ENCODE measurements at regions not wholly inside any gene's neighbourhood (a gene's known extent, or its start where the extent isn't known, plus 50 kb on each side); places are given as distances from the start of the nearest gene placed in this dataset.
"Not testable (repeated sequence)": the region's sequence is repeated elsewhere in the genome, so short reads cannot be mapped to it uniquely, and the experiment has no call there.

DNA sequence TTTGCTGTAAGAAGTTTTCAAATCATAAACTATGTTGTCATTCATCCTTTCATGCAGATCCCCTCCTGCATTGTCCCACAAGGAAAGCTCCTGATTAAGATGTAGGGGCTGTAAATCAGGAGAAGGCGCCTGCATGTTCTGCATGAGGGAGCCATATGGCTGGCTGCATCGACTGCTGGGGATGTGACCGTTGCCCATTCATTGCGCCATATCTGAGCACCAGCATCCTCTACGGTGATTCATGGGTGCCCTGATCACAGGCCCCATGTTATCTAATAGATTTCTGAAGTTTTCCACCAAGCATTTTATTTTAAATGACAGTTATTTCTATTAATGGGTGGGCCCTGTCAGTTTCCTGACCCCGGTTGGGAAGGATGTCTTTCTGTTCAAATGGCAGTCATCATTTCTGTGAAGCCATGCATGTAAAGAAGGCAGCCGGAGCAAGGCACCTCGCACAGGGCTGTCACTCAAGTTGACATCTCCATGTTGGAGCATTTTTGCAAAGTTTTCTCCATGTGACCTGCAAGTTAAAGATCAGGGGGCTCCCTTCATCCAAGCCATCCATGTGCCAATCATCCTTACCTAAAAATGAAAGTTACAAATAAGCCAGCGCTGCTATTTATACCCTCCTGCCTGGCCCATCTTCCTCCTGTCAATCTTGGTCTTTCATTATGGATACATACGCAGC is 128.8 kb downstream of the TEX36 start:
- DNase-seq: no peak

DNA sequence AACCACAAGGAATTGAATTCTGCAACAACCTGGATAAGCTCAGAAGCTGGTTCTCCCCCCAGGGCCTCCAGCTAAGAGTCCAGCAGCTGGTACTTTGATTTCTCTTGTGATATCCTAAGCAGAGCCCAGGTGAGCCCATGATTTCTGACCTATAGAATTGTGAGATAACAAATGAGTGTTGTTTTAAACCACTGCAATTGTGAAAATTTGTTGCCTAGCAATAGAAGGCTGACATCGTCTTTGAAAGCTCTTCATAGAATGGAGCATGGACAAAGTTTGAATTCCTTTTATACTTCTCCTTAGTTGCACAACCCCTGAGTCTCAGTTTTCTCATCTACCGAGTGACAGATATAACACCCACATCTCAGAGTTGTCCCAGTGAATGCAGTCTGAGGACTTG is 129.9 kb downstream of the TEX36 start:
- no peak for DNase-seq

DNA sequence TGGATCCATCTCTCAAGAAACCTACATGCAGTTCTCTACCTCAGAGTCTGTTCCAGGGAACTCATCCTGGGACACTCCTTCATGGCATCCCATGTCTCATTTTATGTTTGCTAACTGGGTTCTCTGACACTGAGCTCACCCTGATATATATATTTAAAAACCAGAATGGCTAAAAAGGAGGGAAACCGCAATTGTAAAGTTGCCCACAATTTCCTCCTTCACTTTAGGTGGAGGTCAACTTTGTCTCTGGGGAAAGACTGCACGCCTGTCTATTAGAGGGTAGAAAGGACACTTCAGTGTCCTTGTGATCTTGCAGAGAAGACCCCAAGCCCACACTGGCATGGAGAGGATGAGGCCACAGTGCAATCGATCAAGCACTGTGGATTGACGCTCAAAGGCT is 131.7 kb downstream of the TEX36 start:
- no peak for DNase-seq

DNA sequence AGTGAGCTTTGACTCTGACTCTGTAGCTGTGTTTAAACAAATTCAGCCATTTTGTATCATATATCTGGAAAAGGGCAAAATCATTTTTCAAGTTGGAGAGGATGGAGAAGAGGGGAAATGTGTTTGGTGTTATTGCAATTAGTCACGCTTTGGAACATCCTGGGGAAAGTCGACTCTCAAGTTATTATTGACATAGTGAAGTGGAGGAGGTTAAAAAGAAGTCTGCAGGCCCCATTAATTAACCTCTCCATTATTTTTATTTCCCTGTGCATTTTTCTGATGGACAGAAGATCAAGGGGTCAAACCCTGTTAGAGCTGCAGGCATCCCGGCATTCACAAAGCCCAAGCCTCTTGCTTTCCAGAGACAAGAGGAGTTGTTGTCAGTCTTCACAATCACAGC is 132.6 kb downstream of the TEX36 start:
- DNase-seq: no peak

DNA sequence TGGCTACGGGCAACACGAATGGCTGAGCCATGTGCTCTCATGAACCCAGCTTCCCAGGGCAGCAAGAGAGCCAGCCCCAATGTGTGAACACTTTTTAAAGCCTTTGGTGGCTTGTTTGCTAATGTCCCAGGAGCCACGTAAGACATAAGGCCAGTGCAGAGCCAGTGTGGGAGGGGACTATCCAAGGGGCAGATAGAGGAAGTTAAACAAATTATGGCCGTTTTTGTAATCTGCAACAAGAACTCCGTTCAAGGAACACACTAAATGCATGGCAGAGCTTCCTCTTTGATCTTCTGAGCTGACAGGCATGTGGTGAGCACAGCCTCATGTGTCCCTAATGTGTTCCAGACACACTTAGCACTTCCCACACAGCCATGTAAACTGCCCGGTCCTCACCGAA is 133.3 kb downstream of the TEX36 start:
- no peak for DNase-seq

- DNase-seq: no peak
Observed at GRCh38 chr10:125548878-125549277, 134.1 kb downstream of the TEX36 start.

GRCh38 chr10:125548356-125548755 is 134.6 kb downstream of the TEX36 start:
- DNase-seq: no peak

DNA sequence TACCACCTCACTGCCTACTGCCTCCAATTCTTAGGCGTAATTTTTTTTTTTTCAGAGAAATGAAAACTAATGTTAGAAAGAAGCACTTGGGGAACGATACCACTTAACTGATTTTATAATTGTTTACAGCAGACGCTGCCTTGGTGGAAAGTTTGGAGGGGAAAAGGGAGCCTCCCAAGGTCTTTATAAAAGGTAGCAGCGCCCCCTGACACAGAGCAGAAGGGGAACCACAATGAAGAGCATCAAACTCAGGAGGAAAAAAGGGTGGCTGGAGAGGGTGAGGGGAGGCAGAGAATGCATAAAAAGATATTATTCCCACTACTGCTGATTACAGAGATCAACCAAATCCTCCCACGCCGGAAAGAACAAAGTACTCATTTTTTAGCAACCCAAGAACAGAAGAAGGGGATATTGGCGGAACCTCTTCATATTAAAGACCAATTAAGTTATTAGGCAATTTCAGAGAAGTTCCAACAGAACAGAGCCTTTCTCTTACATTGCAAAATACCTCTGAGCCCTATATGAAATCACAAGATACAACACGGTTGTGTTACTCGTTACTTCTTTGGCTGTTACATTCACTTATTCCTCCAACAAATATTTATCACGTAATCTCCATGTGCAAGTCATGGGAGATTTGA is 135.8 kb downstream of the TEX36 start:
- DNase-seq: no peak

DNA sequence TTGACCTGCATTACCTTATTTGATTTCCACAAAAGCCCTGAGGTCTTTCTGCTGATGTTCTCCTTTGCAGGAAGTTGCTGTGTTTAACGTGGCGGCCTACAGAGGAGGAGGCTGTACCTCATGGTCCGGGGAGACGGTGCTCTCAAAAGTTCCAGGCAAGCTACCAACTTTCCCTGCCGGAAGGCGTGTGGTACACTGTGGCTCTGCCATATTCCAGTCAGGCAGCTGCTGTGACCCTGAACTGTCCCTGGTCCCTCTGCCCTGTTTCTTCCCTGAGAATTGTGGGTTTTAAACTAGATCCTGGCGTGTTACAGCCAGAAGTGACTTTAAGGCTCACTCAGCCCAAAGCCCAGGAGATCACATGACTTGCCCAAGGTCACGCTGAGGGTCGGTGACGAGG is 139.2 kb downstream of the TEX36 start:
- no peak for DNase-seq

- DNase-seq: no peak
Observed at GRCh38 chr10:125538947-125539731, 143.8 kb downstream of the TEX36 start.

- no peak for DNase-seq
Observed at GRCh38 chr10:125536236-125536635, 146.7 kb downstream of the TEX36 start.

DNA sequence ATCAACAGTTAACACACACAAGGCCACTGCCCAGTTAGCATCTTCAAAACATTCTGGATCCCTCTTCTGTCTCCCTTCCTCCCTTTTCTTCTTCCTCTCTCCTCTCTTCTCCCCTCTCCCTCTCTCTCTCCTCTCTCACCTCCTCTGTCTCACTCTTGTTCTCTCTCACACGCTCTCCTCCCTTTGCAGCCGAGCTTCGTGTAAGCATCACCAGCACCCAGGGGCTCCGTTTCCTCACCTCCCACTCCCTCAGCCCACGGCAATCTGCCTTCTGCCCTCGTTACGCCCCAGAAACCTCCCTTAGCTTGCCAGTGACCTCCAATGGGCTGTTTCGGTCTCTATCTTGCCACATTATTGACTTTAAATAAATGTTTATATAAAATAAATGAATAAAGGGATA is 147.4 kb downstream of the TEX36 start:
- no peak for DNase-seq

- DNase-seq: no peak
Observed at GRCh38 chr10:125534515-125534914, 148.4 kb downstream of the TEX36 start.

GRCh38 chr10:125533866-125534265 is 149.1 kb downstream of the TEX36 start:
- DNase-seq: no peak

- no peak for DNase-seq
Observed at GRCh38 chr10:125531465-125531864, 151.5 kb downstream of the TEX36 start.

- no peak for DNase-seq
Observed at GRCh38 chr10:125523347-125523746, 159.6 kb downstream of the TEX36 start.

- peak in 1 of 2 donors; percentile 3 for DNase-seq
Observed at GRCh38 chr10:125521721-125522680, 161.0 kb downstream of the TEX36 start.

DNA sequence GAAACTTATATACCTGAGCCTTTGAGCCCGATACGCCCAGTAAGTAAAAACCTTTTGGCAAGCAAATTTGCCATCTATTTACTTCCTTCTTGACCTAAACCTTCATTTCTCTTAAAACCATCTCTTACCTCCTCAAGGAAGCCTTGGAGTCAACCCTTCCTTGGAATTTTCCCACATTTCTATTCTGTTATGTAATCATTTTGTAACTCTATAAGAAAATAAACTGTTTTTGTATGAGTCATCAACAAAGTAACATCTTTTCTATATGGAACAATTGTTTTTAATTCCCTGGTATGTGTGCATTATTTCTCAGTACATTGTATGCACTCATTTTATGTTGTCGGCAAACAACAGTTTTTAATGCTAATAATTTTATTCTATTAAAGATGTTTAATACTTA is 162.0 kb downstream of the TEX36 start:
- DNase-seq: no peak

DNA sequence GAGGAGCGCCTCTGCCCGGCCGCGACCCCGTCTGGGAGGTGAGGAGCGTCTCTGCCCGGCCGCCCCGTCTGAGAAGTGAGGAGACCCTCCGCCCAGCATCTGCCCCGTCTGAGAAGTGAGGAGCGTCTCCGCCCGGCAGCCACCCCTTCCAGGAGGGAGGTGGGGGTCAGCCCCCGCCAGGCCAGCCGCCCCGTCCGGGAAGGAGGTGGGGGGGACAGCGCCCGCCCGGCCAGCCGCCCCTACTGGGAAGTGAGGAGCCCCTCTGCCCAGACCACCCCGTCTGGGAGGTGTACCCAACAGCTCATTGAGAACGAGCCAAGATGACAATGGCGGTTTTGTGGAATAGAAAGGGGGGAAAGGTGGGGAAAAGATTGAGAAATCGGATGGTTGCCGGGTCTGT is 164.6 kb downstream of the TEX36 start:
- not testable (repeated sequence) for DNase-seq

- no peak for DNase-seq
Observed at GRCh38 chr10:125515571-125515970, 167.4 kb downstream of the TEX36 start.

GRCh38 chr10:125514206-125515162 is 168.5 kb downstream of the TEX36 start:
- peak in 1 of 2 donors; percentile 1 for DNase-seq

Data from CD4-positive, alpha-beta T cell treated with Interferon alpha-2 for 1 hour (primary cell).